ENCODE measurements at regions not wholly inside any gene's neighbourhood (a gene's known extent, or its start where the extent isn't known, plus 50 kb on each side); places are given as distances from the start of the nearest gene placed in this dataset.

- TF ChIP-seq CTCF (IDR thresholded peaks at IDR 0.05) (no peak), POLR2A (IDR thresholded peaks at IDR 0.05) (no peak)
Measured at GRCh38 chr13:95452375-95452774, 100.1 kb upstream of the CLDN10 start.

Measured in right lobe of liver (tissue), 4 donors.